ENCODE measurements at regions not wholly inside any gene's neighbourhood (a gene's known extent, or its start where the extent isn't known, plus 50 kb on each side); places are given as distances from the start of the nearest gene placed in this dataset.

GRCh38 chr21:43301409-43302061, 125.4 kb downstream of the SIK1 start:
- no peak for DNase-seq

- DNase-seq, result no peak
Measured at GRCh38 chr21:43300496-43301408, 126.2 kb downstream of the SIK1 start.

- no peak for DNase-seq
Measured at GRCh38 chr21:43299441-43300277, 127.3 kb downstream of the SIK1 start.

GRCh38 chr21:43298546-43299440, 128.1 kb downstream of the SIK1 start:
- DNase-seq, result no peak

- no peak for DNase-seq
Measured at GRCh38 chr21:43297989-43298388, 128.9 kb downstream of the SIK1 start.

GRCh38 chr21:43297391-43297981, 128.7 kb downstream of the CRYAA start:
- no peak for DNase-seq

GRCh38 chr21:43295066-43295958, 126.5 kb downstream of the CRYAA start:
- no peak for DNase-seq

- DNase-seq, result no peak
Measured at GRCh38 chr21:43294194-43294902, 125.5 kb downstream of the CRYAA start.

GRCh38 chr21:43292866-43293142, 124.0 kb downstream of the CRYAA start:
- DNase-seq, result no peak

GRCh38 chr21:43292041-43292865, 123.4 kb downstream of the CRYAA start:
- DNase-seq, result no peak

GRCh38 chr21:43291347-43291950, 122.6 kb downstream of the CRYAA start:
- no peak for DNase-seq

GRCh38 chr21:43290421-43291346, 121.9 kb downstream of the CRYAA start:
- DNase-seq, result no peak

- no peak for DNase-seq
Measured at GRCh38 chr21:43289966-43290365, 121.2 kb downstream of the CRYAA start.

GRCh38 chr21:43289442-43289841, 120.6 kb downstream of the CRYAA start:
- no peak for DNase-seq

- no peak for DNase-seq
Measured at GRCh38 chr21:43287795-43288755, 119.3 kb downstream of the CRYAA start.

GRCh38 chr21:43287111-43287760, 118.4 kb downstream of the CRYAA start:
- no peak for DNase-seq
